CD1c-positive myeloid dendritic cell (primary cell): ENCODE measurements at regions not wholly inside any gene's neighbourhood (a gene's known extent, or its start where the extent isn't known, plus 50 kb on each side); places are given as distances from the start of the nearest gene placed in this dataset.
"Not testable (repeated sequence)": the region's sequence is repeated elsewhere in the genome, so short reads cannot be mapped to it uniquely, and the experiment has no call there.

Experiments
- DNase-seq: peaks from one replicate; pipeline ENCODE4 v3.0.0-alpha.2; 2016; ENCODE audit errors: extremely low spot score

GRCh38 chr16:29328528-29328927 lies 78.0 kb downstream of the NPIPB11 start:
- not testable (repeated sequence) for DNase-seq

- DNase-seq: not testable (repeated sequence)
Measured at GRCh38 chr16:29327631-29328408, 78.7 kb downstream of the NPIPB11 start.

DNA sequence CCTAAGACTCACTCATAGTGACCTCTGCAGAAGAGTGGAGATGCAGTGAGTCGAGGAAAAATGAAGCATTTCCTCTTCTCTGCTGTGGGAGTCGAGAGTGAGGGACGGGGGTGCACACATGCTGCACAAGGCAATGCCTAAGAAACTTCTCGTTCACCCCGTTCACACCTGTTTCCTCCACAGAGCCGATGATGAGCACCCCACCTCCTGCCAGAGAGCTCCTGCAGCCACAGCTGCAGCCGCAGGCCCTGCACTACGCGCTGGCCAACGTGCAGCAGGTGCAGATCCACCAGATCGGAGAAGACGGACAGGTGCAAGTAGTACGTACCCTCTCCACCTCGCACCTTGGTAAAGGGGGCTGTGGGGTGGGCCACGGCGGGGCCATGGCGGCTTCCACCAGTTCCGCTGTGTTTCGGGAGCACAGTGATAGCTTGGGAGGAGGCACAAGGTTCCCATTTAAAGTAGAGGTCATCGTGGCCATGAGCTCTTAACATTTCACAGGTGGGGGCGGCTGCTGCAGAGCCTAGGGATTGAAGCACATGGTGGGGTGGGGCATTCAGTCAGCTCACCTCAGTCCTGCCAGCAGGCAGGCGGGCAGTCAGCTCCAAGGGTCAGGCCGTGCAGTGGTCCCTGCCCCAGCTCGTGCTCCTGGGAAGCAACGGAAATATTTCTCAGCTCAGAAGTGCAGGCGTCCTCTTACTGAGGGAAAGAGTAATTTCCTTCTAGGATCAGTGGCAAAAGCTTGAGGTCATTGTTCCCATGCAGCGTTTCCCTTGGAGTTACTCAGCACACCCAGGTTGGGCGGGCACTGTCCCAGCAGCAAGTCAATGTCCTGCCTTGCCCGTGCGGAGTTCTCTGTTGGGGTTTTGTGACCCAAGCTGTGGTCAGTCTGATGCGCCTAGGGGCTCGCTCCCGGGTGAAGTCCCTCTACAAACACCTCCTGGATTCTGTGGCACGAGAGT lies 80.1 kb downstream of the NPIPB11 start:
- DNase-seq: not testable (repeated sequence)

- not testable (repeated sequence) for DNase-seq
Measured at GRCh38 chr16:29323725-29324124, 82.8 kb downstream of the NPIPB11 start.

DNA sequence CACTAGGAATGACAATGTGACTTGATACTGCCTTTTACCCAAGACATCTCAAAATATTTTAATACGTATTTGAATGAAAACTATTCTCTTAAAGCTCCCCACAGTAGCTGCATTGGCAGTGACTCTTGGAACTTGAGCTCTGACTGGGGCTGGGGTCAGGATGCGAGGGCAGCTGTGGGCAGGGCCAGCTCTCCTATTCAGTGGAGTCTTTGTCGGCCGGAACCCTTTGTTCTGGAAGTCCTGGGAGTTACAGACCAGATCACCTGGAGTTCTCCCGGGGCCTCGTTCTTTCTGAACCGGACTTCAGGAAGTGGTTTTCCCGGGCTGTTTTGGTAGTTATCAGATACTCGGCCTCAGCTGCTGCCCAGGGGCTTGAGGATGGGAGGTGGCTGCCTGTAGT lies 84.9 kb downstream of the NPIPB11 start:
- DNase-seq: no peak

GRCh38 chr16:29321000-29321393 lies 85.5 kb downstream of the NPIPB11 start:
- DNase-seq: no peak

DNA sequence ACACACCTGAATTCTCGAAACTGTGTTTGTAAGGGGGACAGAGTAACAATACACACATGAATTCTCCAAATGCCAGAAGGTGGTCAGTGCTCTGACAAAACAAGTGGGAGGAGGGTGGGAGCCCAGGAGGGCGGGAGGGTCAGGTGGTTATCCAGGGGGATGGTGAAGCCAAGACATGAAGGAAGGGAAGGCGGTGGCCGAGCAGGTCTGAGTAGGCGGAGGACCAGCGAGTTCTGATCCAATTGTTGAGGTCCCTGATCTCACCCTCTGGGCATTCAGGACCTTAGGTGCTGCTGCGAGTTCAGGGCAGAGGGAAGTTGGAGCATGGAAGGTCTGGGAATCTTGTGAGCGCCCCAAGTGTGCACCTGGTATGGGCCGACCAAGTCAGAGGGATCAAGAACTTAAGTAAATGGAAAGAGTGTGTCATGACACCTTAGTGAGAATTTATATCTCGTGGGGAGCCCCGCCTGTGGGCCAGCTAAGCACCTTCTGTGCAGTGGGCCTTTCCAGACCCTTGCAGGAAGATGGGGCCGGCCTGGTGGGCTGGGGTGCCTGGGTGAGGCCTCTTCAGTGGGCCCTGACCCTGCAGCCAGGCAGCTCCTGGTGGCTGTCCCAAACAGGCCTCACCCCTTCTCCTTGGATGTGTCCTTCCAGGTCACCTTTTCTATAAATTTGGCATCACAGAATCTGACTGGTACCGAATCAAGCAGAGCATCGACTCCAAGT lies 86.1 kb downstream of the NPIPB11 start:
- DNase-seq: no peak

DNA sequence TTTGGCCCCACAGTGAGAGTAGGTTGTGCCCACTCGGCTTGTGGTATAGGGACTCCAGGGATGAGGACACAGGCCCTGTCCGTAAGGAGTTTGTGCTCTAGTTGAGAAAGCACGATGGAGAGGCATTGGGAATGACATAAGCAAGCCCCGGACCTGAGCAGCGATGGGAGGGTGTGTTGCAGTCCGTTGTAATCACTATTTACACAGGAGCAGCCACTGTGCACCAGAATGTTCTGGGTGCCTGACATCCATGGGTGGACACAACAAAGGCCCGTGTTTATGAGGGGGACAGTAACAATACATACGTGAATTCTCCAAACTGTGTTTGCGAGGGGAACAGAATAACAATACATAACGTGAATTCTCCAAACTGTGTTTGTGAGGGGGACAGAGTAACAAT lies 86.8 kb downstream of the NPIPB11 start:
- no peak for DNase-seq

GRCh38 chr16:29318561-29318968 lies 87.9 kb downstream of the NPIPB11 start:
- peak; percentile 72 for DNase-seq

GRCh38 chr16:29318037-29318436 lies 88.5 kb downstream of the NPIPB11 start:
- no peak for DNase-seq

DNA sequence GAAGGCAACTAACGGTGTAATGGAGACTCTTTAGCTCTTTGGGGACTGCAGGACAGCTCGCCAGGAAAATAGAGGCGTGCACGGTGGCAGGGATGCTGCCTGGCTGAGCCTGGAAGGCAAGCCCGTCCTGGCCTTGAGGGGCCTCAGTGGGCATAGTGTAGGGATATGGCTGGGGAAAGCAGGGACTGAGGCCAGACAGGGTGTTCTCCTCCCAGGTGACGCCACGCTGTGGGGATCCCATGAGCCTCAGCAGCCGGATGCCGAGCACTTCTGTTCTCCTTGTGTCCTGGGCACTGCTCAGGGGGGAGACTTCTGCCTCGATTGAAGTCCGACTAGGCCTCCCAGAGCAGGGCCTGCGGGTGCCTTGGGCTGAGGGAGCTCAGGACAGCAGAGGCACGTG lies 89.2 kb downstream of the NPIPB11 start:
- no peak for DNase-seq

- DNase-seq: no peak
Measured at GRCh38 chr16:29316761-29317183, 89.7 kb downstream of the NPIPB11 start.

DNA sequence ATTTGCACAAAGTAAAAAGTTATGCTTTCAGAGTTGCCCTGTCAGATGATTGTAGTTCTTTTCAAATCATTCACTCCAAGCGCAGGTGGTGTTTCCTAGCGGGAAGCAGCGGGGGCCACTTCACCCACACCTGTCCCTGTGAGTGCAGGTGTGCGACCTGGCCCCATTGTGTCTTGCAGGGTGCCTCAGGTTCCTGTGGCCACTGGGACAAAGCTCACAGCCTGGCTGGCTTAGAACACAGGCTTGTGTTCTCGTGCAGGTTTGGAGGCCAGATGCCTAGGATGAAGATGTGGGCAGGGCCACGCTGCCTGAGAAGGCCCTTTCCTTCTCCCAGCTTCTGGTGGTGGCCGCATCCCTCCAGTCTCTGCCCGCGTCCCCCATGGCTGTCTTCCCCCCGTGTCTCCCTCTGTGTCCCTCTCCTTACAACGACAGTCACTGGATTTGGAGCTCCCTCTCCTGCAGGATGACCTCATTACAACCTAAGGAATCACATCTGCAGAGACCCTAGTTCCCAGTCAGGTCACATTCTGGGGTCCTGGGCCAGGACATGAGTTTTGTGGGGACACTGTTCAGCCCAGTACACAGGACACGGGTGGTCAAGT lies 90.5 kb downstream of the NPIPB11 start:
- no peak for DNase-seq

GRCh38 chr16:29315046-29315445 lies 91.5 kb downstream of the NPIPB11 start:
- DNase-seq: no peak

DNA sequence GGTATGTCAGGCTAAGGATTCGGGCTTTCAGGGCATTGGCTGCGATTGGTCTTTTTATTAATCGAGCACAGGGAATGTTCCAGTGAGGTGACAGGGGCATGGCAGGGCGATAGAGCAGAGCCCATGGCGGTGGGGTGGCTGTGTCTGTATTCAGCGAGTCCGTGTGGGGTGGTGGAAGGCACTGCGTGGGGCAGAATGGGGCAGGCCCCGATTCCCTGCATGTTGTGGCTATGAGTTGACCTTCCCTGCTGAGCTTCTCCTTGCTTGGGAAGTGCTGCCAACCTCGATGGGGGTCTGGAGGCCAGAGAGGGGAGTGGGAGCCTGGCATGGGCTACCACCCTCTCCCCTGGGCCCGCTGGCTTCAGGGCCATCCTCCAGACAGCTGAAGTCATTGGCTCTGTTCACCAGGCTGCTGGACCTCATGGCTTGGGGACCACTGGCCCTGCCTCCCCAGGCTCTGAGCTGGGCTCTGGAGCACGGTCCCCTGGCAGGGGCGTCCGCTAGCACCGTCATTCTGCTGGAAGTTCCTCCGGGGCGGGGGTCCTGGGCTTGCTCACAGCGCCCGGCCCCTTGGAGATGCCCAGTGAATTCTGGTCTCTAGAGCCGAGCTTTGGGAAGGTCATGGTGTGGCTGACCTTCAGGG lies 92.1 kb downstream of the NPIPB11 start:
- no peak for DNase-seq

GRCh38 chr16:29313559-29314048 lies 92.9 kb downstream of the NPIPB11 start:
- DNase-seq: no peak

GRCh38 chr16:29312835-29313558 lies 93.5 kb downstream of the NPIPB11 start:
- DNase-seq: no peak

DNA sequence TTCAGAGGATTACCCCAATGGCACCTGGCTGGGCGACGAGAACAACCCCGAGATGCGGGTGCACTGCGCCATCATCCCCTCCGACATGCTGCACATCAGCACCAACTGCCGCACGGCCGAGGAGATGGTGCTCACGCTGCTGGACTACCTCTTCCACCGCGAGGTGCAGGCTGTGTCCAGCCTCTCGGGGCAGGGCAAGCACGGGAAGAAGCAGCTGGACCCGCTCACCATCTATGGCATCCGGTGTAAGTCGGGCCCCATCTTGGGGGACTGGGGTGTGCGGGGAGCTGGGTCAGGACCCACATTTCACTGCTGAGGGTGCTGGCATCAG lies 94.2 kb downstream of the NPIPB11 start:
- not testable (repeated sequence) for DNase-seq

DNA sequence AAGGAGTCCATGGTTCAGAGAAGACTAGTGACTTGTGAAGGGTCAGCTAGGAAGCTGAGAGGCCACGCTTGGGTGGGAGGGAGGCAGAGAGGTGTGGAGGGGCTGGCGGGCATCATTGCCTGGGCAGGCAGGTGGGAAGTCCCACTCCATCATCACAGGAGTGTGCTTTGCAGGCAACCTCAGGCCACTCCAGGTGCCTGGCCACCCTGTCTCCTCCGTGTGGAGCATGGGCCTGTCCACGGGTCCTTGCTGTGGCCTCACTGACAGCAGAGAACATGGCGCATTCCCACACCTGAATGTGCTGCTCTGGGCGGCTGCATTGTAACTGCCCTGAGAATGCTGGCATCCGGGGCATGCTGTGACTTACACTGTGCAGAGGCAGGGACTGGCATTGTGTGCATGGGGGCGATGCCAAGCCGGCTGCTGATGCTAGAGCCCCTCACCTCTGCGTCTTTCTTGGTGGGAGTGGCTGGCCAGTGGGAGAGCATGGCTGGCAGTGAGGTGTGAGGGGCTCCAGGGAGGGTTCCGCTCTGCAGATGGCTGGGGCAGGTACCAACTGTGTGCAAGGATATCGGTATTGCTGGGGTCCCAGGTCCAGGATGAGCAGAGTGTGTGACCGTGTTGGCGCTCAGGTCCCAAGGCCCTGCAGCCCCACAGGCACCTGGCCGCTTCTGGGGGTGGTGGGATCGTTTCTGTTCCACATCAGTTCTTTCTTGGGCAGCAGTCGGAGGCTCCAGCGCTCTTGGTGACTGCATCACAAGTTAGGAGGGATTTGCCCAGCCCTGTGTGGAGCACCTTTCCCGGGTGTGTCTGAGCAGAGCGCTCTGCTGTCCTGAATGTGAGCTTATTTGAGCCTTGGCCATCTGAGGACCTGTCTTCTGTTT lies 94.8 kb downstream of the NPIPB11 start:
- DNase-seq: no peak
